ENCODE measurements at regions not wholly inside any gene's neighbourhood (a gene's known extent, or its start where the extent isn't known, plus 50 kb on each side); places are given as distances from the start of the nearest gene placed in this dataset.

DNA sequence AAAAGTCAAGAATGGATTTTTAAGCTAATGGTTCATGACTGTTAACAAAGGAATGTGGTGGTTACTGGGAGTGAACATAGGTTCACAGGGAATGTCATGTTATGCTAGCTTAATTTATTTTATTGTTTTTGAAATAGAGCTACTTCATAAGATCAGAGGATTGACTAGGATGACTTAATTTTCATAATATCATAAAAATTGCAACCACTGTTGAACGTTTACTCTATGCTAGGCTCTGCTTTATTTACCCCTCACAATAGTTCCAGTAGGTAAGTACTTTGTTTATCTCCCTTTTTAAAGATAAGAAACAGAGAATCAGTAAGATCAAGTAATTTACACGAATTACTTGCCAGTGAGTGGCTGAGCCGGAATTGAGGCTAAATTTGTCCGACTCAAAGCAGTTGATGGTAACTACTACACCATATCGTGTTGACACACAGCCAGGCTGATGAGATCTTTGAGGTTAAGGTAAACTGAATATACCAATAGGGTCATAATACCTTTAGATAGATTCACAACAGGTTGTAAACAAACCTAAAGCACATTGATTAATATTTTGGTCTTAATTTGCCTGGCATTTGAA, 194.6 kb upstream of the CITED2 start:
- no peaks in the 10 kb centered on the region for H3K9me3 Mint-ChIP-seq
- DNase-seq, result no peak
- TF ChIP-seq, protein P1, sequence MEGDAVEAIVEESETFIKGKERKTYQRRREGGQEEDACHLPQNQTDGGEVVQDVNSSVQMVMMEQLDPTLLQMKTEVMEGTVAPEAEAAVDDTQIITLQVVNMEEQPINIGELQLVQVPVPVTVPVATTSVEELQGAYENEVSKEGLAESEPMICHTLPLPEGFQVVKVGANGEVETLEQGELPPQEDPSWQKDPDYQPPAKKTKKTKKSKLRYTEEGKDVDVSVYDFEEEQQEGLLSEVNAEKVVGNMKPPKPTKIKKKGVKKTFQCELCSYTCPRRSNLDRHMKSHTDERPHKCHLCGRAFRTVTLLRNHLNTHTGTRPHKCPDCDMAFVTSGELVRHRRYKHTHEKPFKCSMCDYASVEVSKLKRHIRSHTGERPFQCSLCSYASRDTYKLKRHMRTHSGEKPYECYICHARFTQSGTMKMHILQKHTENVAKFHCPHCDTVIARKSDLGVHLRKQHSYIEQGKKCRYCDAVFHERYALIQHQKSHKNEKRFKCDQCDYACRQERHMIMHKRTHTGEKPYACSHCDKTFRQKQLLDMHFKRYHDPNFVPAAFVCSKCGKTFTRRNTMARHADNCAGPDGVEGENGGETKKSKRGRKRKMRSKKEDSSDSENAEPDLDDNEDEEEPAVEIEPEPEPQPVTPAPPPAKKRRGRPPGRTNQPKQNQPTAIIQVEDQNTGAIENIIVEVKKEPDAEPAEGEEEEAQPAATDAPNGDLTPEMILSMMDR (conservative IDR thresholded peaks at IDR 0.05), result no peak
- Histone ChIP-seq H3K4me3 (ENCODE audit: low read length) (no peak overlapping the region), H3K27me3 (ENCODE audit: control insufficient read depth, insufficient read depth, low read length, poor library complexity, severe bottlenecking) (no peaks in the 10 kb centered on the region), H3K27ac (ENCODE audit: low read depth, low read length) (no peak overlapping the region), H3K9ac (ENCODE audit: extremely low read depth, low read length, poor library complexity, severe bottlenecking) (no peak overlapping the region), H3K9me3 (ENCODE audit: control insufficient read depth, low read length) (no peaks in the 10 kb centered on the region), H3K36me3 (ENCODE audit: control insufficient read depth, insufficient read depth, low read length) (no peaks in the 10 kb centered on the region), H3K4me1 (ENCODE audit: control insufficient read depth, insufficient read depth, low read length) (no peaks in the 10 kb centered on the region)
- peaks cover 10% of the 10 kb centered on the region for H3K4me1 Mint-ChIP-seq
- no peak overlapping the region for H3K4me3 Mint-ChIP-seq
- H3K27ac Mint-ChIP-seq, result no peak overlapping the region
- H3K36me3 Mint-ChIP-seq (ENCODE audit: low read depth), result no peaks in the 10 kb centered on the region
- H3K27me3 Mint-ChIP-seq (ENCODE audit: insufficient read depth), result no peaks in the 10 kb centered on the region
- 86 to 92% methylated on average over 3 to 5 of the region's 5 CpGs for WGBS, 2 experiments (ENCODE audit: insufficient coverage in 1 of 2, insufficient read length in 1 of 2)

DNA sequence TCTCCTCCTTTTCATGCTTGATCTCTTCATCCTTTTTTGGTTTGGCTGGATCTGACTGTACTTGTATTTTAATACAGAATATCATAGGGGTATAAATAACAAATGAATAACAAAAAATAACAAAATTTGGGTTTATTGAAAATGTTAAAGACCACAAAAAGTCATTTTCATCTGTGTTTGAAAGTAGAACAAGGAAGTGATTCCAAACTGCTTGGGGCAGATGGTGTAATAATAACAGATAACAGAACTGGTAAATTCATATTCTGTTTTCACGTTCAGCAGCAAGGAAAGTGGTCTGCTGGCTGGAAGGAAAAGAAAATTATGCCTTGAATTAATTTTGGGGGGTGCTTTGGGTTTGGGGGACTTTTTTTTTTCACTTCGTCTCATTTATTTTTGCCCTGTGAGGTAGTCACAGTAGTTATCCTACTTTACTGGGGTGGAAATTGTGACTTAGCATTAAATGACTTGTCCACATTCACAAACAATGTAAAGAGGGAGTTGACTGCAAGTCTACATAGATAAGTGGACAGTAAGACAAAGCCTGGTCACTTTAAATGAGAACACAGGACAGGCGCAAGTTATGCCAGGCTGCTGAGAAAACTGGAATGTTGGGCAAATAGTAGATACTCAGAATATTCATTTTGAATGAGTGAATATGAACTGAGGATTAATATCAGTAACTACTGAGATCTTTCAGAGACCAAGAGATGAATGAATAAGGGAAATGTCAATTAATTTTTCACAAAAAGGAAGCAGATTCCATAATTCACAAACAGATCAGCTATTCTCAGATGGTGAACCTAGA, 193.9 kb upstream of the CITED2 start:
- no peak overlapping the region for H3K4me3 ChIP-seq (ENCODE audit: low read length)
- Mint-ChIP-seq H3K27me3 (ENCODE audit: insufficient read depth) (no peaks in the 10 kb centered on the region), H3K27ac (no peak overlapping the region), H3K4me3 (no peak overlapping the region), H3K9me3 (no peaks in the 10 kb centered on the region), H3K36me3 (ENCODE audit: low read depth) (no peaks in the 10 kb centered on the region), H3K4me1 (peaks cover 10% of the 10 kb centered on the region)
- H3K36me3 ChIP-seq (ENCODE audit: control insufficient read depth, insufficient read depth, low read length), result no peaks in the 10 kb centered on the region
- H3K4me1 ChIP-seq (ENCODE audit: control insufficient read depth, insufficient read depth, low read length), result no peaks in the 10 kb centered on the region
- WGBS, 2 experiments (ENCODE audit: insufficient coverage in 1 of 2, insufficient read length in 1 of 2), result 93 to 100% methylated on average over 2 to 3 of the region's 3 CpGs
- TF ChIP-seq, protein P1 (conservative IDR thresholded peaks at IDR 0.05), result no peak
- H3K9ac ChIP-seq (ENCODE audit: extremely low read depth, low read length, poor library complexity, severe bottlenecking), result no peak overlapping the region
- no peak for DNase-seq
- H3K27ac ChIP-seq (ENCODE audit: low read depth, low read length), result no peak overlapping the region
- no peaks in the 10 kb centered on the region for H3K9me3 ChIP-seq (ENCODE audit: control insufficient read depth, low read length)
- no peaks in the 10 kb centered on the region for H3K27me3 ChIP-seq (ENCODE audit: control insufficient read depth, insufficient read depth, low read length, poor library complexity, severe bottlenecking)

DNA sequence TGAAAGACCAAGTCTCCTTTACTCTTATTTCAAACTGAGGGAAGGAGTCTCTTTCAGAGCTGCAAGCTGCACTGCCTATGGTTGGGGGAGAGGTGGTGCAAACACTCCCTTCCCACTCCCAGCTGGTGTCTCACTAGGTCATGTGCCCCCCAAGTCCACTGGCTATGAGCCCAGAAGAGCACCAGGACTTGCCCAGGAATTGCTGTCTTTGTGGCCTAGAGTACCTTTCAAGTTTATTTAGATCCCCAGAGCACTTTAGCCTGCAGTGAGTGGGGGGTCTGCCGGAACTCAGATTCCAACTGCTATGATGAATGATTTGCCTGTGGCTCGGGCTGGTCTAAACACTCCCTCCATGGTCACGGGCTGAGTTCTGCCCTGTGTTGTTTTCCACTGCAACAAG, 192.6 kb upstream of the CITED2 start:
- H3K4me3 ChIP-seq (ENCODE audit: low read length), result no peak overlapping the region
- no peaks in the 10 kb centered on the region for H3K27me3 ChIP-seq (ENCODE audit: control insufficient read depth, insufficient read depth, low read length, poor library complexity, severe bottlenecking)
- H3K27ac ChIP-seq (ENCODE audit: low read depth, low read length), result no peak overlapping the region
- Mint-ChIP-seq H3K4me1 (peaks cover 10% of the 10 kb centered on the region), H3K4me3 (no peak overlapping the region), H3K36me3 (ENCODE audit: low read depth) (no peaks in the 10 kb centered on the region), H3K9me3 (no peaks in the 10 kb centered on the region), H3K27ac (no peak overlapping the region), H3K27me3 (ENCODE audit: insufficient read depth) (no peaks in the 10 kb centered on the region)
- TF ChIP-seq, protein P1 (conservative IDR thresholded peaks at IDR 0.05), result no peak
- no peaks in the 10 kb centered on the region for H3K9me3 ChIP-seq (ENCODE audit: control insufficient read depth, low read length)
- no peak for DNase-seq
- H3K36me3 ChIP-seq (ENCODE audit: control insufficient read depth, insufficient read depth, low read length), result no peaks in the 10 kb centered on the region
- H3K9ac ChIP-seq (ENCODE audit: extremely low read depth, low read length, poor library complexity, severe bottlenecking), result no peak overlapping the region
- H3K4me1 ChIP-seq (ENCODE audit: control insufficient read depth, insufficient read depth, low read length), result no peaks in the 10 kb centered on the region
- WGBS, 2 experiments (ENCODE audit: insufficient coverage in 1 of 2, insufficient read length in 1 of 2), result 76 to 94% methylated on average over 3 of the region's 3 CpGs

All from endodermal cell (in vitro differentiated cells).